ENCODE measurements at regions not wholly inside any gene's neighbourhood (a gene's known extent, or its start where the extent isn't known, plus 50 kb on each side); places are given as distances from the start of the nearest gene placed in this dataset.
"Not testable (repeated sequence)": the region's sequence is repeated elsewhere in the genome, so short reads cannot be mapped to it uniquely, and the experiment has no call there.

DNA sequence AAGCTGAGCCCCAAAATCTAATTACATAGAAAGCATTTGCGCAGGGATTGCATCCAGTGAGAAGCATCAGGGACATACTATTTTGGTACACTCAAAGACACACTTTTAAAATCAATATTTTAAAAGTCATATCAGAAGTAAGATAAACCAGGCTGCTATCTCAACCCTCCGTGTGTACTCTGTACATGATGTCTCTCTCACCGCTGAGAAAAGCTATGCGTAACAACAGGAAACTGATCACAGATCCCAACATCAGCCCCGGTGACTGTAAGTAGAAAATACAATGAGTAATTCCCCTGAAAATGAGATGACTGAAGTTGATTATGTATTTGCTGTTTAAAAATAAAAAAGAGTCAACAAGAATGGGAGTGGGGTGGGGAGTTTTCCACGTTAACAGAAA lies 329.8 kb downstream of the BCL2L11 start:
- TF ChIP-seq EZH2 (IDR thresholded peaks at IDR 0.05; ENCODE audit: low read length, missing control alignments): not testable (repeated sequence)
- TF ChIP-seq, protein P1, sequence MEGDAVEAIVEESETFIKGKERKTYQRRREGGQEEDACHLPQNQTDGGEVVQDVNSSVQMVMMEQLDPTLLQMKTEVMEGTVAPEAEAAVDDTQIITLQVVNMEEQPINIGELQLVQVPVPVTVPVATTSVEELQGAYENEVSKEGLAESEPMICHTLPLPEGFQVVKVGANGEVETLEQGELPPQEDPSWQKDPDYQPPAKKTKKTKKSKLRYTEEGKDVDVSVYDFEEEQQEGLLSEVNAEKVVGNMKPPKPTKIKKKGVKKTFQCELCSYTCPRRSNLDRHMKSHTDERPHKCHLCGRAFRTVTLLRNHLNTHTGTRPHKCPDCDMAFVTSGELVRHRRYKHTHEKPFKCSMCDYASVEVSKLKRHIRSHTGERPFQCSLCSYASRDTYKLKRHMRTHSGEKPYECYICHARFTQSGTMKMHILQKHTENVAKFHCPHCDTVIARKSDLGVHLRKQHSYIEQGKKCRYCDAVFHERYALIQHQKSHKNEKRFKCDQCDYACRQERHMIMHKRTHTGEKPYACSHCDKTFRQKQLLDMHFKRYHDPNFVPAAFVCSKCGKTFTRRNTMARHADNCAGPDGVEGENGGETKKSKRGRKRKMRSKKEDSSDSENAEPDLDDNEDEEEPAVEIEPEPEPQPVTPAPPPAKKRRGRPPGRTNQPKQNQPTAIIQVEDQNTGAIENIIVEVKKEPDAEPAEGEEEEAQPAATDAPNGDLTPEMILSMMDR (conservative IDR thresholded peaks at IDR 0.05 in 1 of 2, IDR thresholded peaks at IDR 0.05 in 1 of 2; ENCODE audit: low read depth in 1 of 2, low read length in 2 of 2): not testable (repeated sequence)
